AG04449 (cell line): ENCODE measurements at regions not wholly inside any gene's neighbourhood (a gene's known extent, or its start where the extent isn't known, plus 50 kb on each side); places are given as distances from the start of the nearest gene placed in this dataset.

Experiments
- CTCF ChIA-PET: fragments of 350-600 bp; formaldehyde crosslinking; extraction: SDS; loops from one replicate; lab custom pipeline; 2021; ENCODE audit warnings: antibody characterized with exemption; lab: Yijun Ruan, JAX
- POLR2A ChIA-PET: fragments of 400-600, 350-600 bp; formaldehyde crosslinking; extraction: SDS; loops from one replicate; lab custom pipeline; 2020; ENCODE audit warnings: antibody characterized with exemption, inconsistent platforms; lab: Yijun Ruan, JAX
- DNase-seq: peaks from one replicate; pipeline ENCODE4 v3.0.0-alpha.2; 2010; ENCODE audit warnings: low read depth, low spot score
- H3K4me3 ChIP-seq: 2 replicates; pipeline ENCODE4 v1.5.1; 2011; ENCODE audit warnings: low read depth, mild to moderate bottlenecking, control low read depth, low read length
- CTCF ChIP-seq: IDR thresholded peaks from one replicate; pipeline ENCODE4 v1.5.1; 2011; ENCODE audit warnings: mild to moderate bottlenecking, moderate library complexity, low read length, control low read depth, inconsistent platforms; ENCODE audit not compliant: insufficient read depth; ENCODE audit errors: missing control alignments

- no peak for DNase-seq
- CTCF ChIA-PET = no interaction called here
- no peak overlapping the region for H3K4me3 ChIP-seq
- no peak for TF ChIP-seq CTCF
- POLR2A ChIA-PET = no interaction called here
These were observed 224.3 kb upstream of the NR2F2 start for GRCh38 chr15:96106181-96106580.

- no peak overlapping the region for H3K4me3 ChIP-seq
- no peak for TF ChIP-seq CTCF
- ChIA-PET POLR2A (no interaction called here), CTCF (no interaction called here)
- no peak for DNase-seq
These were observed 223.9 kb upstream of the NR2F2 start for GRCh38 chr15:96106628-96107027.

- H3K4me3 ChIP-seq = no peak overlapping the region
- CTCF ChIA-PET = interaction anchor here (0.9 to 2.7 kb wide), 3 partner anchors 38 to 219 kb away, joined by 3 to 7 read pairs (median 4); no protein-coding TSS in a partner anchor
- POLR2A ChIA-PET = interaction anchor here (0.8 kb wide), 1 partner anchor 60 kb away, joined by 3 read pairs; no protein-coding TSS in a partner anchor
- no peak for TF ChIP-seq CTCF
- DNase-seq = peak; percentile 33
These were observed 222.6 kb upstream of the NR2F2 start for GRCh38 chr15:96107916-96108315.

- no peak overlapping the region for H3K4me3 ChIP-seq
- no peak for DNase-seq
- POLR2A ChIA-PET = interaction anchor here (0.8 kb wide), 1 partner anchor 61 kb away, joined by 3 read pairs; no protein-coding TSS in a partner anchor
- CTCF ChIA-PET = interaction anchor here (0.9 to 2.7 kb wide), 3 partner anchors 38 to 219 kb away, joined by 3 to 7 read pairs (median 4); no protein-coding TSS in a partner anchor
- TF ChIP-seq CTCF = no peak
These were observed 222.1 kb upstream of the NR2F2 start for GRCh38 chr15:96108405-96108804.

GRCh38 chr15:96109820-96110219 lies 220.7 kb upstream of the NR2F2 start:
- ChIA-PET POLR2A (no interaction called here), CTCF (no interaction called here)
- no peak for DNase-seq
- no peak overlapping the region for H3K4me3 ChIP-seq
- no peak for TF ChIP-seq CTCF

- TF ChIP-seq CTCF = no peak
- no peak overlapping the region for H3K4me3 ChIP-seq
- ChIA-PET CTCF (no interaction called here), POLR2A (no interaction called here)
- no peak for DNase-seq
These were observed 218.5 kb upstream of the NR2F2 start for GRCh38 chr15:96112018-96112417.
